ES-I3 (cell line): ENCODE measurements at regions not wholly inside any gene's neighbourhood (a gene's known extent, or its start where the extent isn't known, plus 50 kb on each side); places are given as distances from the start of the nearest gene placed in this dataset.

Experiments used
- H3K36me3 ChIP-seq: 2 replicates; pipeline ENCODE4 v1.6.1; 2013; ENCODE audit warnings: mild to moderate bottlenecking, low read length, control low read depth, moderate library complexity; ENCODE audit not compliant: insufficient read depth
- H3K4me1 ChIP-seq: 2 replicates; pipeline ENCODE4 v1.6.1; 2013; ENCODE audit warnings: mild to moderate bottlenecking, control low read depth, low read length; ENCODE audit not compliant: insufficient read depth
- H3K9ac ChIP-seq: 2 replicates; pipeline ENCODE4 v1.6.1; 2013; ENCODE audit warnings: low read depth, mild to moderate bottlenecking, low read length, moderate library complexity
- H3K9me3 ChIP-seq: 2 replicates; pipeline ENCODE4 v1.6.1; 2013; ENCODE audit warnings: mild to moderate bottlenecking, low read length, moderate library complexity; ENCODE audit not compliant: control insufficient read depth, insufficient read depth

DNA sequence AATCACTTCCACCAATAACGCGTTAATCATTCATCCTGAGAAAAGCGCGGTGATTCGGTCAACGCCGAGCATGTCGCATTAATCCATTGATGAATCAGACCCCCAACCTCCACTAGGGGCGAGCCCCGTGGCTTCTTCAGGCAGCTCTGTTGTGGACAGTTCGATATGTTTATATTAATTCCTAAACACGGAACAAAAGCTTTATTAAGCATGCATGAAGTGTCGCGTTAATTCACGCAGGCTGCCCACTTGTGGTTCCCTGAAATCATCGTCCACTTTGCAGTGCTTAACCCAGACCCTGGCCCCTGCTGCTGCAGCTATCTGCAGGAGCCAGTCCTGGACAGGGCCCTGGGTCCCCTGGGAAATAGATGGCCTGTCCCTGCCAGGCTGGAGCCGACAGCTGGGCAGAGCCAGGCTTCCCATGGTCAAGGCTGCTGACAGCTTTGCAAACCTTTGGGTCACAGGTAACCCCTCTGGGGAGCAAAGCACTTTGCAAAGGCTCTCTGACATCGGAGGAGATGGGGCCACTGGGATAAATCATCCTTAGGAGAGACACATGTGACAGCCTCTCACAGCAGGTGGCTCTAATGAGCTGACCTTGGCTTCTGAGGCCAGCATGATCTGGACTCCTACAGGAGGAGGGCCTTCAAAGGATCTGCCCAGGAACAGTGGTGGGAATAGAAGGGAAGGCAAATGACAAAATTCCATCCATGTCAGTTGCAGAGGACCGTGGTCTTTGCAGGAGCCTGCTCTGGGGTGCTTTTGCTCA lies 137.0 kb upstream of the AJAP1 start:
- H3K9ac ChIP-seq = no peak overlapping the region
- no peaks in the 10 kb centered on the region for H3K36me3 ChIP-seq
- no peaks in the 10 kb centered on the region for H3K4me1 ChIP-seq
- H3K9me3 ChIP-seq = no peaks in the 10 kb centered on the region

DNA sequence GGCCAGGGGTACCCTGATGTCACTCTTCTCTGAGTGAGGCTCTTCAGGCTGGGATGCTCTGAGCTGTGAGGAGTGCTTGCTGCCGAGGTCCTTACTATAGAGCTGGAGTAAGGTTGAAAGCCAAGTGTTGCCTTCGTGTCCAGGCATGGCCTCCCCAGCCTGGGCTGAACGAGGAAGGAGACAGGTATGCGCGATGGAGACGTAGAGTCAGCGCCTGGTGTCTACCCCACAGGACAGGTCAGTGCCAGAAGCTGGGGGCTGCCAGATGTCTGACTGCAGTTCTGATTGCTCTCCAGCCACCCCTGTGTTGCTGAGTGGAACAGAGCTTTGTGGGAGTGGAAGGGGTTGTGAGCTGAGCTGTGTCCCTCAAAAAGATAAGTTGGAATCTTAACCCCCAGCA lies 135.8 kb upstream of the AJAP1 start:
- no peaks in the 10 kb centered on the region for H3K9me3 ChIP-seq
- no peaks in the 10 kb centered on the region for H3K36me3 ChIP-seq
- H3K4me1 ChIP-seq = no peaks in the 10 kb centered on the region
- no peak overlapping the region for H3K9ac ChIP-seq

DNA sequence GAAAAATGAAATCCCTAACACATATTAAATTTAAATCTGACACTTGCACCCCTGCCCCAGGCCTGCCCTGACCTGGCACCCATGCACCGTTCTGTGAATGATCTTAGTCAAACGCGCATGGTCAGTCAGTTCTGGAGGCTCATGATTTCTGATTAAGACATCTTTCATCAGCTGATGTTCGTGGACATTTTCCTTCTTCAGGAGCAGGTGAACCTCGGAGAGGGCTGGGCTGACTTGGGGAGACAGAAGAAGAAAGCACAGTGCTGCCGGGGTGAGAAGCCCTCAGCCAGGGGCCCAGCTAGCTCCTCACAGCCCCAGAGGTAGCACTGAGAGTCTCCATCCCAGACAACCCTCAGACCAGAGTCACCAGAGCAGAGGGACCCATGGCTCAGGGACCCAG lies 134.5 kb upstream of the AJAP1 start:
- Histone ChIP-seq H3K9ac (no peak overlapping the region), H3K9me3 (no peaks in the 10 kb centered on the region), H3K4me1 (no peaks in the 10 kb centered on the region), H3K36me3 (no peaks in the 10 kb centered on the region)

DNA sequence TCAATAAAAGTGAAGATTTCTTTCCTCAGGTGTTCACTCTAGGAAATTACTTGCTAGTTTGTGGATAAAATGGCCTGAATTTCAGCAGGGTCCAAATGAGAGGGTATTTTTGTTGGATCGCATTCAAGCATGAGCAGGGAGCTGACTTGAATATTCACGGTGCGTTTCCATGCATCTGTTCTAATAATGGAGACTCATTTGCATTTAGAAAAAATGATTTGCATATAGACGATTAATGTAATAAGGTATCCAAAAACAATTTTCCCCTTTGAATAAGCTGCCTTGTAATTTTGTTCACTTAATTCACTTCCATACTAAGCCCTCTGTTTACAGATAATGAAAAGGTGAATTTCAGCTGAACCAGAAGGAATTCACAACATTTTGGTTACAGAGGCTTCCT lies 130.9 kb upstream of the AJAP1 start:
- no peaks in the 10 kb centered on the region for H3K9me3 ChIP-seq
- H3K36me3 ChIP-seq = no peaks in the 10 kb centered on the region
- H3K9ac ChIP-seq = no peak overlapping the region
- H3K4me1 ChIP-seq = no peaks in the 10 kb centered on the region

DNA sequence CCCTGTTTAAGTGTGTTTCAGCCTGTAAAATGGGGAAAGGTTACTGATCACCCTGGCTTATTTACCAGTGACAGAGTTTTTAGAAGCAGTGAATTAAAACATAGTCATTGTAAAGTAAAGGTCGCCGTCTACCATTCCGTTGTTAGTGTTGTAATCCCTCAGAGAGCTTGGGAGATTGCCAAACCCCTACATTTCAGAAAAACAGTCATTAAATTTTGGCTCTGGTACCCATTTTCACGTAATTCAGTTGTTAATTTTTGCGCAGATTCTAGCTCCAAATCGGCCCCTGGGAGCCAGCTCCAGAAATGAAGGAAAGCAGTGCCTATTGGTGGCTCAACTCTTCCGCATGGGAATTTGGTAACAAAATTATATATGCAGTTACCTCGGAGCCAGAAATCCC lies 127.7 kb upstream of the AJAP1 start:
- Histone ChIP-seq H3K9ac (no peak overlapping the region), H3K4me1 (no peaks in the 10 kb centered on the region), H3K36me3 (no peaks in the 10 kb centered on the region), H3K9me3 (no peaks in the 10 kb centered on the region)

DNA sequence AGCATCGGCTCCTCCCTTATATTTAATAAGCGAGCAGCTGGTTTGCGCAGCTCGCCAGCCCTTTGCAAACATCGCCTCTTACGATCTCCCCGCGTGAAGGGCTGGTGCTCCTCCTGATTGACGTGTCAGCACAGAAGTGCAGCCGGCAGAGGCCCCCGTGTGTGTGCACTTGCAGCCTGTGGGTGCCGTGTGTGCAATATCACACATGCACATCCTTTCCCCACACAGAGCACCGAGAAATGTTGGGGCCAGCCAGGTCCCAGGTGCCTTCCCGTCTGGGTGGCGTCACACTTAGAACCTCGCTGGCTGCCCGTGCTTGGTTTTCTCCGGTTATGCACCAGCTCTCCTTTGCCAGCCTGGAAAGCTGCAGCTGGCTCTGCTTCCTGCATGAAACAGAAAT lies 126.6 kb upstream of the AJAP1 start:
- Histone ChIP-seq H3K4me1 (no peaks in the 10 kb centered on the region), H3K9ac (no peak overlapping the region), H3K9me3 (no peaks in the 10 kb centered on the region), H3K36me3 (no peaks in the 10 kb centered on the region)

DNA sequence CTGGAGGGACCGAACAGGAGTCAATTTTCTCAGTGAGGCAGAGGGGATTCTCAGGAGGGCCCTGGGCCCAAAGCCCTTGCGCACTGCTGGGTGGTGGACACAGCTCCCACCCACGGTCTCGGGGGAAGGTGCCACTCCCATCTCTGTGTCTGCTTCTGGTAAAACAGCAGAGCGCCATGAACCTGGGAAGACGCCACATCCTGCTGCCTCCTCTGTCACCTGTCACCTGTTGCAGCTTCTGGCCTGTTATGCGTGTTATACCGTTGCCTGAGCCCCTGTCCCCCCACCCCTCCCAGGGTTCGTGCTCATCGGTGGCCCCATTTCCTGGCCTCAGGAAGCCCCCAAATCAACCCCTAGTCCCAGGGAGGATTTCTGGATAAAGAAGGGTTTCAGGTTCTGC lies 125.8 kb upstream of the AJAP1 start:
- Histone ChIP-seq H3K36me3 (no peaks in the 10 kb centered on the region), H3K4me1 (no peaks in the 10 kb centered on the region), H3K9me3 (no peaks in the 10 kb centered on the region), H3K9ac (no peak overlapping the region)

DNA sequence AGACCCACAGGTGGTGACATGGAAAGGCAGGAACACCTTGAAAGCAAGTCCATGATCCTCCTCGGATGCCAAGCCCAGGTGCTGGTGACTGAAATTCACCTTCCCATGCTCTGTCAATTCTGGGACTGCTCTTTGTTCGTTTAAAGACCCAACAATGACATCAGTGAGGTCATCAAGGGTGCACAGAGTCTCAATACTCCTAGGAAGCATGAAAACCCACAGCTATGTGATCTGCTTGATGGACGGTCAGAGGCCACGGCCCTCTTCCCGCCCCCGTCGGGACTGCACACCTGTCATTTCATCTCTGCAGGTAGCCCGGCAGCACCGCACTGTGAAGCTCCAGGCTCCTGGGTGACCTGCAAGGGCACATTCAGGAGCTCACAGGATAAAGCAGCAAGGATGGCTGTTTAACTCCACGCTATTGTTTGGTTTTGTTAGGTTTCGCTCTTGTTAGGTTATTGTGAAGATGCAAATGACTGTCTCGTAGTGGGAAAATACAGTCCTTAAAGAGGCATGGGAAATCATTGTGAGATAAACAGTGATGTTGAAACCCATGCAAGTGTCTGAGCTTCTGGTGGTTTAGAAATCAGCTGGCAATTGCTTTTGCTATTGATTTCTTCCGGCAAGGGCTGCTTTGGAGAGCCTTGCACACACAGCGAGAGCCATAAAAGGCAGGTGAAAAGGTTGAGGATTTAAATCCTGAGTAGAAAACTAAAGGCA lies 124.8 kb upstream of the AJAP1 start:
- Histone ChIP-seq H3K36me3 (no peaks in the 10 kb centered on the region), H3K9ac (no peak overlapping the region), H3K4me1 (no peaks in the 10 kb centered on the region), H3K9me3 (no peaks in the 10 kb centered on the region)

DNA sequence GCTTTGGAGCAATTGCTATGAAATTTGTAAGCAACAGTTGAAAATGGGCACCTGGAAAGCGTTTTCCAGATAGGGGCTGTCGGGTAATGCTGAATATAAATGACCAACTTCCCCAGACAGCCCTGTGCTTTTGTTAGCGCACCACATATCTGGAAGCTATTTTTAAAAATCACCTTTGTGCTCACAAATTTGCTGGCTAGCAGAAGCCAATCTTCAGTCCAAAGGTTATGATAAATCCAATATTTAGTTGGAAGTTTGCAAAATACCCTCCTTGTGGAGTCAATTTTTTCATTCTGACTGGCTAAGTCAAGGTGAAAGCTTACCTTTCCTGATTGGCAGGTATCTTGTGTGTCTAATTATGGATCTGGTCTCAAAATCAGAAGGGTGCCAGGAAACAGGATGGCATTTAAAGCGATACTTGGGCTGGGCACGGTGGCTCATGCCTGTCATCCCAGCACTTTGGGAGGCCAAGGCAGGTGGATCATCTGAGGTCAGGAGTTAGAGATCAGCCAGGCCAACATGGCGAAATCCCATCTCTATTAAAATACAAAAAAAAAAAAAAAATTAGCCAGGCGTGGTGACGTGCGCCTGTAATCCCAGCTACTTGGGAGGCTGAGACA lies 124.1 kb upstream of the AJAP1 start:
- no peaks in the 10 kb centered on the region for H3K4me1 ChIP-seq

DNA sequence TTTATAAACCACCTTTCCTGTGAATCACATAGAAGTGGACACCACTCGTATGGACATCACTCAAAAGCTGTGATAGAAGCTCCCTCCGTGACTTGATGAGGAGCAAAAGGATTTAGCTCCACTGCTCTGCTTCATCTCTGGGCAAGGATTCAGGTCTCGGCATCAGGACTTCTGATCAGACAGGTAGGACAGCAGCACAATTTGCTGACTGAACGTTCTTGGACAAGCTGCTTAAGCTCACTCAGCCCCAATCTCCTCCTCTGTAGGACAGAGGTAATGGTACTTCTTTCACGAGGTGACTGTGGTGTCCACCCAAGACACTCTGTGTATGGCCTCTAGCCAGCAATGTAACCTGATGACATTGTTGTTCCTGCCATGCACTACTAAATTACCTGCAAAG lies 122.6 kb upstream of the AJAP1 start:
- Histone ChIP-seq H3K36me3 (no peaks in the 10 kb centered on the region), H3K4me1 (no peaks in the 10 kb centered on the region), H3K9ac (no peak overlapping the region), H3K9me3 (no peaks in the 10 kb centered on the region)

More for the DNA sequence above, 124.1 kb upstream of the AJAP1 start:
- Histone ChIP-seq H3K9ac (no peak overlapping the region), H3K36me3 (no peaks in the 10 kb centered on the region), H3K9me3 (no peaks in the 10 kb centered on the region)

DNA sequence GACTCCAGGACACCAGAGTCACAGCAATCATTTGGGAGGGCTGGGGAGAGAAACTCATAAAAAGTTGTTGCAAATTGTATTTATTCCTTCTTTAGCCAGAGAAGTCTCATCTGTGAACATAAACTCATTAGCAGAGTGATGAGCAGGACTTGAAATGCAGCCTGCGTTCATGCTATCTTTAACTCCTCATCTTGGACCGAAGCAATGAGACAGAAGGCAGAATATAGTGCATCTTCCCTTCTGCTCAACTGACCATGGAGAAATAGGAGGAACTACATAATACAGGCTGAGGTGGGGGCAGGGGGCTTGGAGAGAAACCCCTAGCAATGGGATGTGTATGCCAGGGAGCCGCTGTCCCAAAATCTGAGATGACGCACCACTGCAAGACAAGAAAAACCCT lies 121.8 kb upstream of the AJAP1 start:
- H3K4me1 ChIP-seq = no peaks in the 10 kb centered on the region

DNA sequence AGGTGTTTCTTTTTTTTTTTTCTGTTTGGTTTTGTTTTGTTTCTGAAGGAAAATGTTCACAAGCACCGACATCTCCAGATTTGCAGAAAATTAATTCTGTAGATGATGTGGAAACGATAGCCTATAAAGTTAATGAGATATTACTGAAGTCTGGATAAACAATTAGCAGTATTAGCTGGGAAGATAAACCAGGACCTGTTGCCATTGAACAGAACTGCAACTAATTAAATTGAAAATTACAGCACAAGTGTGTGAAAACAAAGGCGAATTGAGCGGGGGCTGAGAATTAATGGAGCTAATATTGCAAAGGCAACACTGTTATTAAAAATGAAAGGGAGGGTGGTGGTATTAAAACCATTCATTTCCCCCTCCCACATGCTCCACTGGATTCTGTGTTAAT lies 107.5 kb upstream of the AJAP1 start:
- no peaks in the 10 kb centered on the region for H3K4me1 ChIP-seq
- no peak overlapping the region for H3K9ac ChIP-seq
- no peaks in the 10 kb centered on the region for H3K9me3 ChIP-seq
- H3K36me3 ChIP-seq = no peaks in the 10 kb centered on the region

More for the DNA sequence above, 121.8 kb upstream of the AJAP1 start:
- H3K9me3 ChIP-seq = no peaks in the 10 kb centered on the region
- no peaks in the 10 kb centered on the region for H3K36me3 ChIP-seq
- H3K9ac ChIP-seq = no peak overlapping the region

DNA sequence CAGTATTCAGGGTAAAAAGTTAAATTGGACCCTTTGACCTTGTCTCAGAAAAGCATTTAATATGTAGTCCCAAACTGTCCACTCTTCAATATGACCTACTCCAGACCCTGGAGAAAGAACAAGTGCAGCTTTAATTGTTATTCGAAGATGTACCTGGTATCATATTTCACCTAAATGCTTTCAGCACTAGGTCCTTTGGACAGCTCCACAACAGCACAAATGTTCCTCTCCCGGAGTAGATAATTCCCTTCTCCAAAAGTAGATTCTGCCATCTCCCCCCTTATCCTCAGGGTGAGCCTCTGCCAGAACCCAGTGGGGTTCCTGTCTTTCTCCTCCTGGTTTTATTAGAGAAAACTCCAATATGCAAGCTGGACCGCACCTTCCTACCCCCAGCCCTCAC lies 104.5 kb upstream of the AJAP1 start:
- H3K4me1 ChIP-seq = no peaks in the 10 kb centered on the region
- H3K36me3 ChIP-seq = no peaks in the 10 kb centered on the region
- no peak overlapping the region for H3K9ac ChIP-seq
- H3K9me3 ChIP-seq = no peaks in the 10 kb centered on the region

DNA sequence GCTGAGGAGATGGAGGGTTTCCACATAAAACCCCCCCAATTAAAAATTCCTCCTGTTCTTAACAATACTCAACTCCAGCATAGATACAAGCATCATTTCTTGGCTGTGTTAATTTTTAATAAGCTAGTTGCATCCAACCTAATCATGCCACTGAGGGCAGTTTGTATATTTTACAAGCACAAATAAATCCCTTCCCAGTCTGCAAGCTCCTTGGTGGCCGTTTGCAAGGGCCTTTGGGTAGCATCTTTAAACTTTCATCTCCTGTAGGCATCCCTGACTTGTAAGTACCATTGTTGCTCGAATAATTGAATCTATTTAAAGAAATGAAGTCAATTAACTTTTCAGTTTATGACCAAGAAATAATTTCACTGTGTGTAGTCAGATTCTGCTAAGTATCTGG lies 103.5 kb upstream of the AJAP1 start:
- Histone ChIP-seq H3K9ac (no peak overlapping the region), H3K4me1 (no peaks in the 10 kb centered on the region), H3K36me3 (no peaks in the 10 kb centered on the region), H3K9me3 (no peaks in the 10 kb centered on the region)

DNA sequence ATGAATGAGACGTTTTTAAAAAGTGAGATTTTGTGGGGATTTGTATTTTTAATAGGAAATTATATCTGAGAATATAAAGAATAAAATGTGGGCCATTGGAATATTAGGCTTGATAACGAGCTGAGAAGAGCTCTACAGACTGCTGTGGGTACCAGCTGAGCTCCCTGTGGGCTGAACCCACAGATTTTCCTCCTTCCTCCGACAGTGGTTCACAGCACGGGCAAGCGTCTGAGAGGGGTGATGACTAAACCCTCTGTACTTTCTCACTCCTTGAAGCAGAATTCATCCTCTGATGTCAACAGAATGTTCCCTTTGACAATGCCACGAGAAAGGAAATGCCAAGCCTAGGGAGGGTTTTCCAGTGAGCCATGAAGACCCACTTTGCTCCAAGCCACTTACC lies 102.7 kb upstream of the AJAP1 start:
- H3K9ac ChIP-seq = no peak overlapping the region
- H3K4me1 ChIP-seq = no peaks in the 10 kb centered on the region
- H3K9me3 ChIP-seq = no peaks in the 10 kb centered on the region
- no peaks in the 10 kb centered on the region for H3K36me3 ChIP-seq
